ENCODE measurements at regions not wholly inside any gene's neighbourhood (a gene's known extent, or its start where the extent isn't known, plus 50 kb on each side); places are given as distances from the start of the nearest gene placed in this dataset.
"Not testable (repeated sequence)": the region's sequence is repeated elsewhere in the genome, so short reads cannot be mapped to it uniquely, and the experiment has no call there.

DNA sequence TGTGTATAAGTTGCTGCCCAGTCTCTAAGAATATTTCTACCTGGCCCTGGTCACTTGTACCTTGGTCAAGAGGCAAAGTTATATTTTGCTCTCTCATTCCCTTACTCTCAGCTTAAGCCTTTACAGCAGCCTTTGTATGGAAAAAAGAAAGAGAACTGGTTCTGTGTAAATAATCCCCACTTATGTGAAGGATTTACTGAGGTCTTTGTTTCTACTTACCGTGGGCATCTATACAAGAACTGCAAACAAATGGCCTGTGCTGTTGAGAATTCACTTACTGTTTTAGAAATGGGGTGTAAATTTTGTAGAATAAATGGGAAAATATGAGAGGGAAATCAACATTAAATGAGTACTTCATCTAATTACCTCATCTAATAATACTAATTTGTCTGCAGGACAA, 267.4 kb downstream of the PCDH20 start:
- no peak for DNase-seq
- in situ Hi-C loops (cut with MboI; ENCODE audit: low pct_unique_long_range_greater_than_20kb, low sequenced_read_pairs), result no loop called here

DNA sequence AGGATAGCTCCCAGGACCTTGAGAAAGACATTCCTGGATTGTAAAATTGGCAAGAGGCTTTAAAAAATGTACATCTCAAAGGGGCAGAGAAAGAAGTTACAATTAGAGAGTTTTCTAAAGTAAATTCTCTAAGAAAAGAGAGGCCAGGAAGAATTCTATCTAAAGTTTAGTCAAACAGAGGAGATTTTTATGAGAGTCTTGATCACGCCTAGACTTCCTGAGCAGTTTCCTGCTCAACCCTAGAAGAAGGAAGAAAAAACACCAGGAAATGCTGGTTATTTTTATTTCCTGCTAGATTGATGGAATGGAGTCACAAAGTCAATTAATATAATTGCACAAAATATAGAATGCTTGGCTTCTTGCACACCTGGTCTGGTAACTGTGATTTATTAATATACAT, 269.1 kb downstream of the PCDH20 start:
- DNase-seq, result no peak

DNA sequence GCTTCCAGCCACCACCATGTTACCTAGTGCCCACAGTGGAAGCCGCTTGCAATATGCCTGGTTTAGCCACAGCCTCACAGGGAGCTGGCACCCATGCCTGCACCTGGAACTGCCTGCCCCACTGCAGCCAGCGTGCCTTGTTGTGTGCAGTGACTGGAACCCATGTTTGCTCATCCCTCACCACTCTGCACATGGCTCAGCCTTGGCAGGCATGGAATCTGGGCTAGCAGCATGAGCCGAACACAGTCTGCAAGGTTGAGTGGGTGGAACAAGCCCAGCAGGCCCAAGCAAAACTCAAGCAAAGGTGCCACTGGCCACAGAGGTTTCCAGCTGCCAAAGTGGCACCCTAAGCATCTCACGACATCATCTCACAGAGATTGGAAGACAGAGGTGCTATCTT, 269.5 kb downstream of the PCDH20 start:
- no peak for DNase-seq

More for the DNA sequence above, 269.1 kb downstream of the PCDH20 start:
- in situ Hi-C loops (cut with MboI; ENCODE audit: low pct_unique_long_range_greater_than_20kb, low sequenced_read_pairs), result no loop called here

DNA sequence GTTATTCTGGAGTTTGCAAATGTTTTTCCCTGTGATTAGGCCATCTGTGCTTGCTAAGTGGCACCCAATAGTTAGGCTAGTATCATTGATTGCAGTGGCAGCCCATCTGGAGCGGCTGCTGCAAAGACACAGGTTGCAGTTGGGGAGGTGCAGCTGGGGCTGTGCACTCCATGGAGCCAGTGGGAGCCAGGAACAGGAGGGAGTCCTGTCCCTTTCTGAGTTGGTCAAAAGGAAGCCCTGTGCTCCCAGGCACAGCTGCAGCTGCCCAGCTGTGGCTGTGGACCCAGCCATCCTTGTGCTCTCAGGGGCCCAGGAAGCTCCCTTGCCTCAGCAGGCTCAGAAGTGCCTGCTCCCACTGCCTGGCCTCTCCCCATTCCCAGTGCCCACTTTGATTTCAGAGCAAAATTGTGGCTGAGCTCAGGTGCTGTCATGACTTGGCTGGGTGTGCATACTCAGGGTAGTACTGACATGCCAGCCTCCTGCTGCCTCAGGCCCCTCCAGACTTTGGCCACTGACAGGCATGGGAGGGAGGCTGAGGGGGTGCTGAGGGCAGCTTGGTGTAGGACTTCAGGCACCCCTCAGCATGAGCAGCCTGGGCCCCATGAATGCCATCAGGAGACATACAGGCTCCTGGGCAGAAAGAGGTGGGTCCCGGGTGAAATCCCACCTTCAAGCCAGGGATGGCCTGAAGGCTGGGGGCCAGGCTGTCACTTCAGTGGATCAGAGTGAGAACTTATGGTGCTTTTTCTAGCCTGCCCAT, 270.6 kb downstream of the PCDH20 start:
- no peak for DNase-seq
- in situ Hi-C loops (cut with MboI; ENCODE audit: low pct_unique_long_range_greater_than_20kb, low sequenced_read_pairs), result no loop called here

More for the DNA sequence above, 269.5 kb downstream of the PCDH20 start:
- in situ Hi-C loops (cut with MboI; ENCODE audit: low pct_unique_long_range_greater_than_20kb, low sequenced_read_pairs), result no loop called here

DNA sequence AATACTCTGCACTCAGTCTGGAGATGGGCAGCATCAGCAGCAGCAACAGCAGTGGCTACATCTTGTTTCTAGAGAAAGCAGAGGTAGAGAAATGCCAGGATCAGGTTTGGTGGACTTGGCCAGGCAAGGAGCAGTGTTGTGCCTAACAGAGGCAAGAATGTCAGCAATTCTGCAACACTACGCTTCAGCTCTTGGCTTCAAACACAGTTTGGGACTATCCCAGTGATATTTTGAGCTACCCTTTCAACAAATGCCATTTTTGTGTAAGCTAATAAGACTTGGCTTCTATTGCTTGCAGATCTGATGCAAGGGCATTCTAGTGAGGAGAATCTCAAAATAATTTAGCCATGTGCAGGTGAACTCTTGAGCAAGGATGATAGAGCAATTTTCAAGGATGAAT, 271.3 kb downstream of the PCDH20 start:
- no peak for DNase-seq
- in situ Hi-C loops (cut with MboI; ENCODE audit: low pct_unique_long_range_greater_than_20kb, low sequenced_read_pairs), result no loop called here

DNA sequence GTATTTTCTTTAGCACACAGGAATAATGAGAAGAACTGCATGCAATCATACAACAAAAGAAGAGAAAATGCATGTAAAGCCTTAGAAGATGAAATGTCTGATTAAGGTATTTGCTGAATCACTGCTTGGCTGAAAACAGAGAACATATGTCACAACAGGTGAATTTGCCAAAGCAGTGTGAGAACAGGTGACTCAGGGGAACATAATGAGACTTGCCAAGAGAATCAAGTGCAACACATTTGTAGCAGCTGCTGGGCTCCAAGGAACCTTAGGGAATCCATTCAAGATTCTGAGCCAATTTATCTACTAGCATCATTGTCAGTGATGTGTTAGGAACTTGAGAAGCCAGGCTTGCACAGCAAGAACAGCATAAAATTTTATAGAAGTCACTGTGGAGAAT, 273.1 kb downstream of the PCDH20 start:
- no peak for DNase-seq
- in situ Hi-C loops (cut with MboI; ENCODE audit: low pct_unique_long_range_greater_than_20kb, low sequenced_read_pairs), result no loop called here

DNA sequence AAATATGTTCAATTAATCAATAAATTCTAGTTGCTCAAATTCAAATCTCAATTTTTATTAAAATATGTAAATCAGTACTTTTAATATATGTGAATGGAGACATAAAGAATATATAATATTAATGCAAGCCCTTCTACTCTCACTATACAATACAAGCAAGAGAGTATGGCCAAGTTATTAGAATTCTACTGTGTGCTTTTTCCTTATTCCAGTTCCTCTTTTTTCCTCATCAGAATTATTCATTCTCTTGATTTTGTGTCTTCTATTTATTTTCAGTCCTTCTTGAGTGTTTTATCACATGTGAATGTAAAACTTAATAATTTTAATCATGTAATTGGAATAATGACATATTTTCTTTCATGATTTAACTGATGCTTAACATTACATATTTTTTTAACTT, 276.8 kb downstream of the PCDH20 start:
- in situ Hi-C loops (cut with MboI; ENCODE audit: low pct_unique_long_range_greater_than_20kb, low sequenced_read_pairs), result no loop called here
- DNase-seq, result peak; percentile 2

DNA sequence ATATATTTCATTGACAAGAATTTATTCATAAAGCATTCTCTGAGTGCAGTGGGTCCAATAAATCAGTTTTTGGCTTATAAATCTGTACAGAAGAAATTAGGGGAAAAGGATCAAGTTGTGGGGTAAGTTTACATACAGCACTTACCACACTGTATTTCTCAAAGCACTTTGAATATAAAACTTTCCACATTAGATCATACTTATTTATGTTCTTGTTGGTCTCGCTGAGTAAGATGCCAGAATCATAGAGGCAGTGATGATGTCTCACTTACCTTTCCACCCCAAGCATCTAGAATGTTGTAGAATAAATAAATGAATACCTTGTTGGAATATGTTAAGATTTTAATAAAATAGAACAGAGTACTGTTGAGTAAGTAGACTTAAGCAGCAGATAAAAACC, 279.1 kb downstream of the PCDH20 start:
- in situ Hi-C loops (cut with MboI; ENCODE audit: low pct_unique_long_range_greater_than_20kb, low sequenced_read_pairs), result no loop called here
- DNase-seq, result no peak

DNA sequence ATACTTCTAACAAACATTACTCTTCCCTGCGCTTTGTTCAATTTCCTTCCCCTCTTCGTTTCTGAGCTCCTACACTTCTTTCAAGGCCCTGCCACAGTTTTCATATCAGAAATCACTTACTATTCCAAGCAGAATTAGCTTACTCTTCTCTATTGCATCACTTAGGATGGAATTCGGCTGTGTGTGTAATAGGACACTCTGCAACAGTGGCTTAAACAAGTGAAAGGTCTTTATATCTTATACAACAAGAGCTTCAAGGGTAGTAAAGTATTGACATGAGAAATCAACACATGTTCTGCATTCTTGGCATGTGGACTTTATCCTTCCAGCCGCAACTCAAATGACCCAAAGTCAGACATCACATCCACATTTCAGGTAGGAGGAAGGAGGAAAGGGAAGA, 279.6 kb downstream of the PCDH20 start:
- in situ Hi-C loops (cut with MboI; ENCODE audit: low pct_unique_long_range_greater_than_20kb, low sequenced_read_pairs), result no loop called here

DNA sequence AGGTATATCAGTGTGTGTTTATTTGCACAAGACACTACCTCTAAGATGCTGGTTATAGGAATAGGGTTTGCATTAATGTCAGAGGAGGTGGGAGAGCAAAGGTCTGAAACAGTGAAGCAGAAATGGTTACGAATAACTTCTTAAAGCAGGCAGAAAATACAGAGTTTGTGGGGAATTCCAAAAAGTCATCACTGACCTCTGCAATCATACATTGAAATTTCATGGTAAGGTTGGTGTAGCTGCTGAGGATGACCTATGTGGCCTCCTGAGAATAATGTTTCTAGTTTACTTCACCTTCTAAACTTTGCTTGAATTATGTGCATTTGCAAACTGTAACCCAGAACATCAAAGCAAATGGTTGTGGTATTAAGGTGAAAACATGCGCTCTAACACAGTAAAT, 280.1 kb downstream of the PCDH20 start:
- no peak for DNase-seq
- in situ Hi-C loops (cut with MboI; ENCODE audit: low pct_unique_long_range_greater_than_20kb, low sequenced_read_pairs), result no loop called here

More for the DNA sequence above, 279.6 kb downstream of the PCDH20 start:
- DNase-seq, result no peak

DNA sequence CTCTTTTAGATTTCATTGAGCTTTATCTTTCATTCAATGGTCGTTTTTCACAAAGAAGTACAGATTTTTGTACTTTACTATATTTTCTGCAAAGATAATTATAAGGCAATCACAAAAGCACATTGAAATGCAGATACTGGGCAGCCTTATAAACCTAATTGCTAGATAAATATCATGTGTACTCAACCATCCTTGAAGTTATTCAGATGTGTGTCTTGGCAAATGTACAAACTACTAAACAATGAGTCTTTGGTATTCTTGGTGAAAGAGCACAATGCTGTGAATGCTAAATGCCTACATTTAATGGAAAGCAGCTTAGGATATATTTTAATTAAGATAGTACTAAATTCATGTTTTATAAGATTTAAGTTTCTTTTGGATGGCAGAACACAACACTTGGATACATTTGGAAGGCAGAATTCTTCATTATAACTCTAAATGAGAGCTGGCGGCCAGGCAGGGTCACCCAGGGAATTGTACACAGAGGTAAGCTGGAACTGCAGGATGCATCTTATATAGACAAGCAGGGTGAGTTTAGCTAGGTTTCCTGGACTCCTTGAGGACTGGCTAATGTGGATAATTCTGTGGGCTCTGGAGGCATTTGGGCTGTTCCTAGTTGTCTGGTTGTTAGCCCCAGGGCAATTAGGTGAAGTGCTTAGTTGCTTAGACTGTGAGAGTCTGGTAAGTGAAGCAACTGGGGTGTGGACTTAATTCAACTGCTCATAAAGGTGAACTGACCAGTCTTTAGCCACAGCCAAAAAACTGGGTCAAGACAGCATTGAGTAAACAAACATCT, 286.6 kb downstream of the PCDH20 start:
- in situ Hi-C loops (cut with MboI; ENCODE audit: low pct_unique_long_range_greater_than_20kb, low sequenced_read_pairs), result no loop called here
- DNase-seq, result no peak

DNA sequence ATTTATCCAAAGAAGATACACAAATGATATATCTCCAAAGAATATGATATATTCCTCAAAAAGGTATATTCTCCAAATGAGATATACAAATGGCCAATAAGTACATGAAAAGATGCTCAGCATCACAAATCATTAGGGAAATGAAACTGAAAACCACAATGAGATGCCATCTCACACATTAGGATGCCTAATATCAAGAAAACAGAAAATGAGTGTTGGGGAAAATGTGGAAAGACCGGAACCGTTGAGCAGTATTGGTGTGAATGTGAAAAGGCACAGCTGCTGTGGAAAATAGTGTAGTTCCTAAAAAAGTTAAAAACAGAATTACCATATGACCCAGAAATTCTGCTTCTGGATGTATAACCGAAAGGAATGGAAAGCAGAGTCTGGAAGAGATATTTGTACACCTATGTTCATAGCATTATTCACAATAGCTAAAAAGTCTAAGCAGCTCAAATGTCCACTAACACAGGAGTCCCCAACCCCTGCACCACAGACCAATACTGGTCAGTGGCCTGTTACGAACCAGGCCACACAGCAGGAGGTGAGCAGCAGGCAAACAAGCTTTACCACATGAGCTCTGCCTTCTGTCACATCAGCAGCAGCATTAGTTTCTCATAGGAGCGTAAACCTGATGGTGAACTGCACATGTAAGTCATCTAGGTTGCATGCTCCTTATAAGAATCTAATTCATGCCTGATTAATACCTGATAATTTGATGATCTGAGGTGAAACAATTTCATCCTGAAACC, 291.9 kb downstream of the PCDH20 start:
- in situ Hi-C loops (cut with MboI; ENCODE audit: low pct_unique_long_range_greater_than_20kb, low sequenced_read_pairs), result no loop called here
- no peak for DNase-seq

DNA sequence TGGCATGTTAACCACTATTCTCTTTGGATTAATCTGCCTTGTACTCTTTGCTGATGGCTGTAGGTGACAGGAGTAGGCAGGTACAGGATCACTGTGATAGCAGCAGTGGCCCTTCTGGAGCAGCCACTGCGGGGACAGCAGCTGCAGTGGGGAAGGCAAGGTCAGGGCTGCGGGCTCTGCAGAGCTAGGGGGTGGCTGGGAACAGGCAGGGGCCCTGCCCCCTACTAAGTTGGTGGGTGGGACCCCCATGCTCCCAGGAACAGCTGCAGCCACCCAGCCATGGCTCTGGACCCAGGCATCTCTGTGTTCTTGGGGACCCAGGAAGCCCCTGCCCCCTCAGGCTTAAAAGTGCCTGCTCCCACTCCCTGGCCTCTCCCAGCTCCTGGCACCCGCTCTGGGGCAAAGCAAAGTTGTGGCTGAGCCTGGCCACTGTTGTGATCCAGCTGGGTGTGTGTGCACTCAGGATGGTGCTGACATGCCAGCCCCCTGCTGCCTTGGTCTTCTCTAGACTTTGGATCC, 302.4 kb downstream of the PCDH20 start:
- in situ Hi-C loops (cut with MboI; ENCODE audit: low pct_unique_long_range_greater_than_20kb, low sequenced_read_pairs), result no loop called here
- DNase-seq, result no peak

DNA sequence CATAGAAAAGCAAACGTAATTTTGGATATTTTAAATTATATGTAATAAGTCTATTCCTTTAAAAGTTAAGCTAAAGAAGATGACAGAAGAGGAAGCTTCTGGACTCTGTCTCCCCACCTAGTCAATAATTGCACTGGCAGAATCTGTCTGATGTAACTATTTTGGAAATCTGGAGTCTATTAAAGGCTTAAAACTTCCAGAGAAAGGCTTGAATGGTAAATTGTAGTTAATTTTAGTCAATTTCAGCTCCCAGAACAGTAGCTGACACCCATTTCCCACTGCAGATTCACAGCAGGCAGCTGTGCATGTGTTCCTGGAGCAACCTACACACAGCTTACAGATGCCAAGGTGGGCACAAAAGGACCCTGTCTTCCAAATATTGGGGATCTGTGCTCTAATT, 304.1 kb downstream of the PCDH20 start:
- in situ Hi-C loops (cut with MboI; ENCODE audit: low pct_unique_long_range_greater_than_20kb, low sequenced_read_pairs), result no loop called here
- DNase-seq, result no peak

DNA sequence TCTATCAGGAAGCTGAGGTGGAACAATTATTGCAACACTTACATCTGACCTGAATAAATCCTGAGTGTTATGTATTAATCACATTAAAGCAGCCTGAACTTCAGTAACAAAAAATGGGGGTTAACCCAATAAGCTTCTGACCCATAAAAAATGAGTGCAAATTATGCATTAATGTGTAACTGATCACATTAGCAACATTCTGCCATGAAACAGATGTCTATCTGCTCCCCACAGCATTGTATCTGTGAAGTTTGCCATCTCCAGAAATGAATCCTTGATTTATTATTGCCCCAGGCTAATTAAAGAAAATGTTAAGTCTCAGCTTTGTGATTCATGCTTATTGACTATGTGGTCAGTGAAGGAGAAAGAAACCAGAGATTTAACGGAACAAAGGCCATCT, 304.9 kb downstream of the PCDH20 start:
- no peak for DNase-seq
- in situ Hi-C loops (cut with MboI; ENCODE audit: low pct_unique_long_range_greater_than_20kb, low sequenced_read_pairs), result no loop called here

DNA sequence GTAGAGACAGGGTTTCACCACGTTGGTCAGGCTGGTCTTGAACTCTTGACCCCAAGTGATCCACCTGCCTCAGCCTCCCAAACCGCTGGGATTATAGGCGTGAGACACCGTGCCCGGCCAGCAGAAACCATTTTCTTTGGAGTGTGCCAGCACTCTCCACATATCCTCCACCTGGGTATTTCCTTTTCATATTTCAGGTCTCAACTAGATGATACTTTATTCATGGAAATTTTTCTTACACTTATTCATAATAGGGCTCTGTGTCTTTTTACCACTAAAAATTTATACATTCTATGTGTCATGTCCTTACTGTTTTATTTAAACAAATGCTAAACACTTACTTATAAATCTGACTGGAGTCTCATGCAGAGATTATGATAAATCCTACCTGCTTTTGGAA, 305.9 kb downstream of the PCDH20 start:
- in situ Hi-C loops (cut with MboI; ENCODE audit: low pct_unique_long_range_greater_than_20kb, low sequenced_read_pairs), result no loop called here
- DNase-seq, result no peak

DNA sequence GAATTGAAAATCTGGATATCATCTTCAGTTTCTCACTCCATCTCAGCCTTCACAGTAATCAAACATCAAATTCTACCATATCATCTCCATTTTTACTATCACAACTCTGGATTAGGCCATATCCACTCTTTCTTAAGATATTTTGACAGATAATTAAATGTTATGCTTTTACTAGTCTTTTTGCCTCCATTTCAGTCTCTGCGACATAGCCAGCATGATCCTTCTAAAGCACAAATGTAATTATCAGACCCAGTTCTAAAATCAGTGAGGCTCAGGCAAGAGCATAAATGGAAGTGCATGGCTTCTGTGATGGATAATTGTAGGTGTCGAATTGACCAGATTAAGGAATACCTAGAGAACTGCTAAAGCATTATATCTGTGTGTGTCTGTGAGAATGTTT, 307.7 kb downstream of the PCDH20 start:
- in situ Hi-C loops (cut with MboI; ENCODE audit: low pct_unique_long_range_greater_than_20kb, low sequenced_read_pairs), result no loop called here
- DNase-seq, result no peak

DNA sequence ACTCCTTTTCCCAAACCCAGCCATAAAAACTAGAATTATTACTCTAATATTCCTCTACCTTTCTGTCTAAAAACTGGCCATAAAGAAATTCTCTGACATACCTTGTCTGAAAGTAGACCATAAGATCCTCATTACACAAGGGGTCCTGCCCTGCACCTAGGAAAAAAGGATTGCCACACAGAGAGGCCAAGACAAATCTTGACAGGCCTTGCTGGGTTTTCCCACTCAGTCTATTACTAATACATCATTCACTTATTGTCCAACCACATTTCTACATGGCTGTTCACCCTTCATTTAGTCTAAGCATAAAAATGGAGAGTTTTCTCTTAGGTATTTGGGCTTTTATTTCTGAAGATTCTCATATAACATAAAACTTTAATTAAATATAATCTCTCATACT, 319.8 kb downstream of the PCDH20 start:
- no peak for DNase-seq
- in situ Hi-C loops (cut with MboI; ENCODE audit: low pct_unique_long_range_greater_than_20kb, low sequenced_read_pairs), result no loop called here

DNA sequence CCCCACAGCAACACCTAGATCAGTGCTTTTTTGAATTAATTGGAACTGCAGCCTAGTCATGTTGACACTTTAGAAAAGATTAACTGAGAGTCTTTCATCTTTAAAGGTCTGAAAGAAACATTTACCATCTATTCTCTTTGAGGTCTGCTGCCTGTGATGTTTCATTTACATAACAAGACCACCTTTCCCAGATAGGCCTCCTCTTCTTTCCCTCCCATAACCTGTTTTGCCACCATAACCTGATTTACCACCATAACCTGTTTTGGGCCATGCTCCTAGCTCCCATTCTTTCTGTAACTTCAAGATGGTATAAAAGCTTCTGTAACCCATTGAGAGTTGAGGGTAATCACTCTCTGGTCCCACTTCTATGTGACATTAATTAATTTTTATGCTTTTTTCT, 320.8 kb downstream of the PCDH20 start:
- in situ Hi-C loops (cut with MboI; ENCODE audit: low pct_unique_long_range_greater_than_20kb, low sequenced_read_pairs), result no loop called here

DNA sequence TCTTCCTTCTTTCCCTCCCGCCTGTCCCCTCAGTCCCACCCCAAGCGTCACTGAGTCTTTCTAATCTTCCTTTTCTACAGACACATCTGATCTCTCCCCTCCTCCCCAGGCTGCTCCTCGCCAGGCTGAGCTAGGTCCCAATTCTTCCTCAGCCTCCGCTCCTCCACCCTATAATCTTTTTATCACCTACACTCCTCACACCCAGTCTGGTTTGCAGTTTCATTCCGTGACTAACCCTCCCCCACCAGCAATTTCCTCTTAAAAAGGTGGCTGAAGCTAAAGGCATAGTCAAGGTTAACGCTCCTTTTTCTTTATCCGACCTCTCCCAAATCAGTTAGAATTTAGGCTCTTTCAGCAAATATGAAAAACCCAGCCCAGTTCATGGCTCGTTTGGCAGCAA, 325.8 kb downstream of the PCDH20 start:
- in situ Hi-C loops (cut with MboI; ENCODE audit: low pct_unique_long_range_greater_than_20kb, low sequenced_read_pairs); DNase-seq: not testable (repeated sequence)

More for the DNA sequence above, 320.8 kb downstream of the PCDH20 start:
- DNase-seq, result no peak
